Adrenal gland (tissue), 9 donors: ENCODE measurements at regions not wholly inside any gene's neighbourhood (a gene's known extent, or its start where the extent isn't known, plus 50 kb on each side); places are given as distances from the start of the nearest gene placed in this dataset.

Experiments
- DNase-seq, 7 donors: peaks; one replicate each; pipeline ENCODE4 v3.0.0-alpha.2; 2019 to 2020
- H3K27ac ChIP-seq, 5 donors: fragments of 200-600 bp; sonication (generic) in 4 of 5; 1 replicate in 3 of 5; 2 replicates in 2 of 5; pipeline versions ENCODE4 v1.5.1 to v1.8.0; 2016 to 2020; ENCODE audit warnings: mild to moderate bottlenecking in 1 of 5
- H3K27me3 ChIP-seq: fragments of 200-600 bp; 2 replicates; pipeline ENCODE4 v1.8.0; 2021
- H3K36me3 ChIP-seq, 2 donors: fragments of 200-600 bp; replicated peaks in 1 of 2; 1 replicate in 1 of 2; 2 replicates in 1 of 2; pipeline versions ENCODE4 v1.5.1 to v1.8.0; 2018 to 2022
- H3K4me1 ChIP-seq, 2 donors: fragments of 200-600 bp; replicated peaks in 1 of 2; 1 replicate in 1 of 2; 2 replicates in 1 of 2; pipeline versions ENCODE4 v1.5.1 to v1.8.0; 2018 to 2021
- H3K4me3 ChIP-seq, 4 donors: fragments of 200-600 bp; sonication (generic) in 3 of 4; one replicate each; pipeline ENCODE4 v1.5.1; 2016 to 2018
- H3K9me3 ChIP-seq, 3 donors: fragments of 200-600 bp; sonication (generic) in 1 of 3; replicated peaks in 1 of 3; 1 replicate in 2 of 3; 2 replicates in 1 of 3; pipeline versions ENCODE4 v1.5.1 to v1.8.0; 2016 to 2021
- CTCF ChIP-seq, 6 experiments: fragments of 450-650 bp in 4 of 6; fragments of 200-600 bp in 2 of 6; sonication (generic) in 1 of 6; IDR thresholded peaks; 1 replicate in 5 of 6; 2 replicates in 1 of 6; pipeline versions ENCODE4 v1.5.1 to v1.8.0; 2016 to 2021; ENCODE audit warnings: antibody characterized with exemption in 6 of 6, mild to moderate bottlenecking in 2 of 6, moderate library complexity in 1 of 6
- POLR2A ChIP-seq, 2 donors: fragments of 450-650 bp; IDR thresholded peaks; one replicate each; pipeline ENCODE4 v1.6.1; 2017; ENCODE audit warnings: antibody characterized with exemption in 2 of 2, mild to moderate bottlenecking in 2 of 2, moderate library complexity in 1 of 2
- WGBS, 4 donors: extraction: QIAGEN DNeasy Blood & Tissue Kit in 2 of 4; methylation state at CpG; one replicate each; pipeline versions ENCODE4 v1.1.5 to v1.1.7; 2013 to 2017; 5-methylcytosine and 5-hydroxymethylcytosine counted together
- intact Hi-C, 2 donors: fragments of 100-400 bp; cut with DNase I; formaldehyde crosslinking; loops; one replicate each; pipeline versions ENCODE4 v1.14.1 to v1.15.0; 2022 to 2023
- donor health status: healthy with polysubstance abuse.
- donor health status: Bipolar disorder and iron deficiency.
- donor health status: DM: yes; HTN: yes; CAD: no.
- donor health status: DM: no; HTN: no; CAD: no.
- donor health status: DM: no; HTN: no; CAD: no.

- no peaks in the 10 kb centered on the region for H3K27me3 ChIP-seq
- TF ChIP-seq POLR2A (IDR thresholded peaks at IDR 0.05) (no peak), CTCF (IDR thresholded peaks at IDR 0.05) (no peak)
- no peak for DNase-seq
- intact Hi-C loops, result no loop called here
- H3K4me3 ChIP-seq, result no peak overlapping the region
- no peak overlapping the region for H3K27ac ChIP-seq
- no peaks in the 10 kb centered on the region for H3K4me1 ChIP-seq
- H3K36me3 ChIP-seq, result no peaks in the 10 kb centered on the region
- no peaks in the 10 kb centered on the region for H3K9me3 ChIP-seq
These were observed 59.9 kb downstream of the HTR1B start for GRCh38 chr6:77403424-77403823.

GRCh38 chr6:77401231-77401630 is 62.1 kb downstream of the HTR1B start:
- 85 to 92% (median 85%) methylated on average over 2 of the region's 2 CpGs for WGBS, 4 donors

GRCh38 chr6:77397561-77397960 is 65.7 kb downstream of the HTR1B start:
- H3K4me3 ChIP-seq, result no peak overlapping the region
- intact Hi-C loops, result no loop called here
- H3K4me1 ChIP-seq, result no peaks in the 10 kb centered on the region
- no peak overlapping the region for H3K27ac ChIP-seq
- 50 to 79% (median 66%) methylated on average over 1 of the region's 1 CpG for WGBS, 4 donors
- no peaks in the 10 kb centered on the region for H3K36me3 ChIP-seq
- no peaks in the 10 kb centered on the region for H3K27me3 ChIP-seq
- DNase-seq, result no peak
- TF ChIP-seq CTCF (IDR thresholded peaks at IDR 0.05) (no peak), POLR2A (IDR thresholded peaks at IDR 0.05) (no peak)
- H3K9me3 ChIP-seq, result no peaks in the 10 kb centered on the region

More at GRCh38 chr6:77401231-77401630, 62.1 kb downstream of the HTR1B start:
- Histone ChIP-seq H3K9me3 (no peaks in the 10 kb centered on the region), H3K27me3 (no peaks in the 10 kb centered on the region), H3K27ac (no peak overlapping the region), H3K4me3 (no peak overlapping the region), H3K36me3 (no peaks in the 10 kb centered on the region), H3K4me1 (no peaks in the 10 kb centered on the region)
- DNase-seq, result no peak
- TF ChIP-seq POLR2A (IDR thresholded peaks at IDR 0.05) (no peak), CTCF (IDR thresholded peaks at IDR 0.05) (no peak)
- intact Hi-C loops, result no loop called here

- no peak for TF ChIP-seq POLR2A (IDR thresholded peaks at IDR 0.05)
- TF ChIP-seq CTCF (IDR thresholded peaks at IDR 0.05), result no peak
- no peak for DNase-seq
These were observed 73.9 kb downstream of the HTR1B start for GRCh38 chr6:77389402-77389801.

More at GRCh38 chr6:77389402-77389801, 73.9 kb downstream of the HTR1B start:
- intact Hi-C loops, result no loop called here
- H3K36me3 ChIP-seq, result no peaks in the 10 kb centered on the region
- no peak overlapping the region for H3K27ac ChIP-seq
- H3K27me3 ChIP-seq, result no peaks in the 10 kb centered on the region
- no peak overlapping the region for H3K4me3 ChIP-seq
- no peaks in the 10 kb centered on the region for H3K9me3 ChIP-seq
- H3K4me1 ChIP-seq, result no peaks in the 10 kb centered on the region
